LHCN-M2 (cell line): ENCODE measurements at regions not wholly inside any gene's neighbourhood (a gene's known extent, or its start where the extent isn't known, plus 50 kb on each side); places are given as distances from the start of the nearest gene placed in this dataset.

ENCODE experiments used
- DNase-seq: peaks from one replicate; pipeline ENCODE4 v3.0.0-alpha.2; 2012; ENCODE audit warnings: low read depth

GRCh38 chr13:22287343-22287920 lies 616.6 kb downstream of the FGF9 start:
- DNase-seq, result no peak

- no peak for DNase-seq
These were observed 617.6 kb downstream of the FGF9 start for GRCh38 chr13:22288496-22288895.

- DNase-seq, result no peak
These were observed 618.8 kb downstream of the FGF9 start for GRCh38 chr13:22289711-22290110.

- no peak for DNase-seq
These were observed 627.7 kb downstream of the FGF9 start for GRCh38 chr13:22298530-22298929.

GRCh38 chr13:22311734-22312404 lies 641.0 kb downstream of the FGF9 start:
- peak; percentile 13 for DNase-seq

- no peak for DNase-seq
These were observed 641.5 kb downstream of the FGF9 start for GRCh38 chr13:22312405-22312803.

- DNase-seq, result no peak
These were observed 645.7 kb downstream of the FGF9 start for GRCh38 chr13:22316494-22317025.

GRCh38 chr13:22320991-22321390 lies 650.1 kb downstream of the FGF9 start:
- DNase-seq, result no peak

GRCh38 chr13:22325761-22326160 lies 654.9 kb downstream of the FGF9 start:
- no peak for DNase-seq

- no peak for DNase-seq
These were observed 661.5 kb downstream of the FGF9 start for GRCh38 chr13:22332416-22332815.

GRCh38 chr13:22336460-22336859 lies 665.6 kb downstream of the FGF9 start:
- no peak for DNase-seq

GRCh38 chr13:22357132-22357531 lies 686.3 kb downstream of the FGF9 start:
- peak; percentile 98 for DNase-seq

GRCh38 chr13:22369090-22369489 lies 698.2 kb downstream of the FGF9 start:
- DNase-seq, result no peak

GRCh38 chr13:22369840-22370239 lies 699.0 kb downstream of the FGF9 start:
- no peak for DNase-seq

- no peak for DNase-seq
These were observed 701.4 kb downstream of the FGF9 start for GRCh38 chr13:22372261-22372660.

GRCh38 chr13:22375151-22375550 lies 704.3 kb downstream of the FGF9 start:
- no peak for DNase-seq

- no peak for DNase-seq
These were observed 717.0 kb downstream of the FGF9 start for GRCh38 chr13:22387899-22388298.

- DNase-seq, result no peak
These were observed 729.0 kb downstream of the FGF9 start for GRCh38 chr13:22399801-22400420.

GRCh38 chr13:22402682-22403081 lies 731.8 kb downstream of the FGF9 start:
- DNase-seq, result no peak

GRCh38 chr13:22403144-22403543 lies 732.3 kb downstream of the FGF9 start:
- DNase-seq, result no peak

- DNase-seq, result no peak
These were observed 735.0 kb downstream of the FGF9 start for GRCh38 chr13:22405891-22406290.

- DNase-seq, result no peak
These were observed 741.6 kb downstream of the FGF9 start for GRCh38 chr13:22412452-22412851.

- no peak for DNase-seq
These were observed 751.1 kb downstream of the FGF9 start for GRCh38 chr13:22422023-22422422.
